ENCODE measurements at regions not wholly inside any gene's neighbourhood (a gene's known extent, or its start where the extent isn't known, plus 50 kb on each side); places are given as distances from the start of the nearest gene placed in this dataset.

GRCh38 chr1:181347495-181348390 lies 135.6 kb upstream of the CACNA1E start:
- intact Hi-C loops (cut with DNase I) = no loop called here
- Histone ChIP-seq H3K9me3 (no peaks in the 10 kb centered on the region), H3K27ac (no peak overlapping the region), H3K36me3 (no peaks in the 10 kb centered on the region), H3K27me3 (no peaks in the 10 kb centered on the region), H3K4me1 (no peaks in the 10 kb centered on the region), H3K4me3 (replicated peaks in 1 of 3) (no peak overlapping the region)
- no peak for DNase-seq
- TF ChIP-seq POLR2A (IDR thresholded peaks at IDR 0.05) = no peak
- no peak for TF ChIP-seq CTCF (IDR thresholded peaks at IDR 0.05)
- WGBS, 2 donors = 82 to 88% methylated on average over 14 of the region's 14 CpGs

GRCh38 chr1:181349512-181349911 lies 133.8 kb upstream of the CACNA1E start:
- Histone ChIP-seq H3K4me1 (no peaks in the 10 kb centered on the region), H3K27me3 (no peaks in the 10 kb centered on the region), H3K27ac (no peak overlapping the region), H3K9me3 (no peaks in the 10 kb centered on the region), H3K36me3 (no peaks in the 10 kb centered on the region), H3K4me3 (replicated peaks in 1 of 3) (no peak overlapping the region)
- intact Hi-C loops (cut with DNase I) = no loop called here
- DNase-seq = no peak
- 79 to 92% methylated on average over 2 of the region's 2 CpGs for WGBS, 2 donors
- no peak for TF ChIP-seq CTCF (IDR thresholded peaks at IDR 0.05)
- no peak for TF ChIP-seq POLR2A (IDR thresholded peaks at IDR 0.05)

GRCh38 chr1:181350131-181350530 lies 133.2 kb upstream of the CACNA1E start:
- no peak overlapping the region for H3K27ac ChIP-seq
- no peaks in the 10 kb centered on the region for H3K27me3 ChIP-seq
- 84 to 88% methylated on average over 7 of the region's 7 CpGs for WGBS, 2 donors
- intact Hi-C loops (cut with DNase I) = no loop called here
- no peaks in the 10 kb centered on the region for H3K9me3 ChIP-seq
- H3K36me3 ChIP-seq = no peaks in the 10 kb centered on the region
- TF ChIP-seq CTCF (IDR thresholded peaks at IDR 0.05) (no peak), POLR2A (IDR thresholded peaks at IDR 0.05) (no peak)
- DNase-seq = no peak
- no peaks in the 10 kb centered on the region for H3K4me1 ChIP-seq
- H3K4me3 ChIP-seq (replicated peaks in 1 of 3) = no peak overlapping the region

- TF ChIP-seq CTCF (IDR thresholded peaks at IDR 0.05) (no peak), POLR2A (IDR thresholded peaks at IDR 0.05) (no peak)
- intact Hi-C loops (cut with DNase I) = no loop called here
- Histone ChIP-seq H3K4me1 (peaks cover 2 to 4% of the 10 kb centered on the region in 2 donors), H3K36me3 (no peaks in the 10 kb centered on the region), H3K4me3 (replicated peaks in 1 of 3) (no peak overlapping the region), H3K27ac (no peak overlapping the region), H3K27me3 (no peaks in the 10 kb centered on the region), H3K9me3 (no peaks in the 10 kb centered on the region)
- no peak for DNase-seq
- WGBS, 2 donors = 92 to 98% methylated on average over 3 of the region's 3 CpGs
These were observed 131.6 kb upstream of the CACNA1E start for GRCh38 chr1:181351740-181352139.

- intact Hi-C loops (cut with DNase I) = no loop called here
- Histone ChIP-seq H3K4me3 (replicated peaks in 1 of 3) (no peak overlapping the region), H3K27me3 (no peaks in the 10 kb centered on the region), H3K36me3 (no peaks in the 10 kb centered on the region), H3K9me3 (no peaks in the 10 kb centered on the region), H3K4me1 (peaks cover 4 to 8% of the 10 kb centered on the region in 2 donors), H3K27ac (no peak overlapping the region)
- WGBS, 2 donors = 90 to 94% methylated on average over 4 of the region's 4 CpGs
- TF ChIP-seq CTCF (IDR thresholded peaks at IDR 0.05) (no peak), POLR2A (IDR thresholded peaks at IDR 0.05) (no peak)
- no peak for DNase-seq
These were observed 130.6 kb upstream of the CACNA1E start for GRCh38 chr1:181352695-181353094.

All from thyroid gland (tissue), 4 donors.